Lower leg skin (tissue), 4 donors: ENCODE measurements at regions not wholly inside any gene's neighbourhood (a gene's known extent, or its start where the extent isn't known, plus 50 kb on each side); places are given as distances from the start of the nearest gene placed in this dataset.

ENCODE experiments used
- DNase-seq, 2 donors: peaks; one replicate each; pipeline ENCODE4 v3.0.0-alpha.2; 2019; ENCODE audit warnings: low spot score in 2 of 2
- H3K4me3 ChIP-seq: fragments of 200-600 bp; sonication (generic); 2 replicates; pipeline ENCODE4 v1.5.1; 2017; ENCODE audit warnings: mild to moderate bottlenecking, low read depth; ENCODE audit not compliant: poor library complexity, severe bottlenecking
- POLR2A ChIP-seq, 2 donors: fragments of 450-650 bp; IDR thresholded peaks; one replicate each; pipeline ENCODE4 v1.6.1; 2016 to 2017; ENCODE audit warnings: antibody characterized with exemption in 2 of 2, mild to moderate bottlenecking in 1 of 2, moderate library complexity in 1 of 2
- WGBS, 2 donors: methylation state at CpG; one replicate each; pipeline ENCODE4 v1.1.5; 2018; 5-methylcytosine and 5-hydroxymethylcytosine counted together
- intact Hi-C: fragments of 100-400 bp; cut with DNase I; formaldehyde crosslinking; loops from one replicate; pipeline ENCODE4 v1.15.0; 2023; ENCODE audit warnings: low total_unique reads
- TF ChIP-seq, protein P1 (sequence below), 3 donors: fragments of 450-650 bp; IDR thresholded peaks; one replicate each; pipeline ENCODE4 v1.5.1; 2016; ENCODE audit warnings: antibody characterized with exemption in 3 of 3, mild to moderate bottlenecking in 3 of 3, moderate library complexity in 2 of 3

DNA sequence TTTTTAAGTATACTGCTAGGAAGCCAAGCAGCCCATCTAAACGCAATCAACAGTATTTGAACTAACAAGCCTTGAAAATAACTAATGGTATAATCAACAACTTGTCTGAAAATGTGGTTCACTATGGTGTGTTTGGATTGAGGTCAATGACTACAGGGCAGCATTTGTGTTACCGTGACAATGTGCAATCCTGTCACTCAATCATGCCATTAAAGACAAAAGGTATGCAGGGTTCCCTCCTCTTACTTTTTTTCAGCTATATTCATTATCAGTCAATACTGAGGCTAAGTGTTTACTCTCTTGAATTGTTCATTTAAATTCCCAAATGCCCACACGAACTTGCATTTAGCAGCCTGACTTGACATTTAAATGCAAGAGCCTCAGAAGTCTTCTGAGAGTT, 1099.3 kb upstream of the EPHA6 start:
- intact Hi-C loops: no loop called here
- WGBS, 2 donors: 38 to 40% methylated on average over 3 of the region's 3 CpGs
- no peak overlapping the region for H3K4me3 ChIP-seq
- no peak for DNase-seq
- TF ChIP-seq, protein P1, sequence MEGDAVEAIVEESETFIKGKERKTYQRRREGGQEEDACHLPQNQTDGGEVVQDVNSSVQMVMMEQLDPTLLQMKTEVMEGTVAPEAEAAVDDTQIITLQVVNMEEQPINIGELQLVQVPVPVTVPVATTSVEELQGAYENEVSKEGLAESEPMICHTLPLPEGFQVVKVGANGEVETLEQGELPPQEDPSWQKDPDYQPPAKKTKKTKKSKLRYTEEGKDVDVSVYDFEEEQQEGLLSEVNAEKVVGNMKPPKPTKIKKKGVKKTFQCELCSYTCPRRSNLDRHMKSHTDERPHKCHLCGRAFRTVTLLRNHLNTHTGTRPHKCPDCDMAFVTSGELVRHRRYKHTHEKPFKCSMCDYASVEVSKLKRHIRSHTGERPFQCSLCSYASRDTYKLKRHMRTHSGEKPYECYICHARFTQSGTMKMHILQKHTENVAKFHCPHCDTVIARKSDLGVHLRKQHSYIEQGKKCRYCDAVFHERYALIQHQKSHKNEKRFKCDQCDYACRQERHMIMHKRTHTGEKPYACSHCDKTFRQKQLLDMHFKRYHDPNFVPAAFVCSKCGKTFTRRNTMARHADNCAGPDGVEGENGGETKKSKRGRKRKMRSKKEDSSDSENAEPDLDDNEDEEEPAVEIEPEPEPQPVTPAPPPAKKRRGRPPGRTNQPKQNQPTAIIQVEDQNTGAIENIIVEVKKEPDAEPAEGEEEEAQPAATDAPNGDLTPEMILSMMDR (IDR thresholded peaks at IDR 0.05): no peak
- TF ChIP-seq POLR2A (IDR thresholded peaks at IDR 0.05): no peak

DNA sequence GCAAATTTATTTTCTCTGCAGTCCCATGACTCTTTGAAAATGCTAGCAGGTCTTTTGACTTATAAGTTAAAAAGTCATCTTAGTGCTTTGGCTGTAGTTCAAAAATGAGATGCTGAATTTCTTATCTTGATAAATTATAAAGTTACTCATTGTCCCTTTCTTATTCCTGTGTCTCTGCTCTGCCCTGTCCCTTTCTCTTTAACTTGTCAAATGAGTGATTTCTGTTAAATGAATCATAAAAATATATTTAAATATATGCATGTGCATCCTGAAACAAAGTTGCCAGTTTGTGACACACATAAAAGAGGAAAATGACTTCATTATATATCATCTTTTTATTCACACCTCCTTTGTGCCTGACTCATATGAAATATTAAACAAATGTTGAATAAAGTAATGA, 1097.3 kb upstream of the EPHA6 start:
- no peak for DNase-seq
- no peak for TF ChIP-seq POLR2A (IDR thresholded peaks at IDR 0.05)
- TF ChIP-seq, protein P1 (IDR thresholded peaks at IDR 0.05): no peak
- intact Hi-C loops: no loop called here
- no peak overlapping the region for H3K4me3 ChIP-seq

DNA sequence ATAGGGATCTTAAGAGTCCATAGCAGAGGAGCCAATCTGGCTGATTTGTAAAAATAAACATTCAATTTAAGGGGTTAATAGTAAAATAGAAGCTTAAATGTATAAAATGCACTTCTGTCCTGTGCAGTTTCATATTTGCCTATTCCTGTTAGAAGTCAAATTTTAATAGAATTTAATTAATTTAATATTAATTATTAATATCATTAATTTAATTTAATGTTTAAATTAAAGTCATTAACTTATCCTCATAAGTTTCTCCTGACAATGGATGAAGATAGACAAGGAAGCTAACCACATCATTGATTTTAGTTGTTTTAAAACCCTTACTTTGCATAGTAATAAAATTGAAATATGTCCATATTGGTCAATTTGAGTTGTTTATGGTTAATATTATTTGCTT, 1096.2 kb upstream of the EPHA6 start:
- intact Hi-C loops: no loop called here
- DNase-seq: no peak
- H3K4me3 ChIP-seq: no peak overlapping the region
- TF ChIP-seq, protein P1 (IDR thresholded peaks at IDR 0.05): no peak
- TF ChIP-seq POLR2A (IDR thresholded peaks at IDR 0.05): no peak

DNA sequence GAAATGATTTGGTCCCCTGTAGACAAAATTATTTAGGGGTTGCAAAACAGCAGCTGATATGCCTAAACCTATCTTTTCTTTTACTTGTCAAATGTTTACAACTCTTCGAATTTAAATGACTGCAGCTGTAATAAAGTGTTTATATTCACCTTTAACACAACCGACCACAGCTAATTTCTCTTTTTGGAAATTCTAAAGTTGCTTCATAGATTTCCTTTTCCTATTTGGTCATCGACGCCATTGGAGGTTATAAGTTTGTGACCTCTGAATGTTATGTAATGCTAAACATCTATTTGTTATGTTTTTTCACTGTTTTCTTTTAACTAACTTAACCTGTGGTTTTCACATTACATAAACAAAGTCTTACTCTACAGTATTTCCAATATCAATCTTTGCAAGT, 1094.9 kb upstream of the EPHA6 start:
- no peak overlapping the region for H3K4me3 ChIP-seq
- no peak for TF ChIP-seq POLR2A (IDR thresholded peaks at IDR 0.05)
- TF ChIP-seq, protein P1 (IDR thresholded peaks at IDR 0.05): no peak
- intact Hi-C loops: no loop called here
- DNase-seq: no peak
- WGBS, 2 donors: 71 to 81% methylated on average over 4 of the region's 4 CpGs

DNA sequence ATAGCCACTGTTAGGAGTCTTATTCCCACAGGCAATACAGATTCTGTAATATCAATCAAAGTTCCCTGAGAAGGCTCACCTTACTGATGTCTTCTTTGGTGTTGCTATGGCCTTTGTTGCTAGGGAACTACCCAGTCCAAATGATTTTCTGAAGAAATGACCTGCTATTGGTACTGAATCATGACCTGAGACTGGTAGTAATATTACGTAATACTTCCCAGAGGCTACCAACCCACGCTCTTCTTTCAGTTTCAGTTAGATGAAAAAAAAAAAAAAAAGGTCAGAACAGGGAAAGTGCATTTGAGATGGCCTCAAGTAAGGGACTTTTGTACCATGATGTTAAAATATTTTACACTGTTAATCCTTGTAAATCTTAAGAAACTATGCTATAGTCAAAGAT, 1092.5 kb upstream of the EPHA6 start:
- no peak for DNase-seq
- WGBS, 2 donors: 42 to 53% methylated on average over 2 of the region's 2 CpGs
- no peak overlapping the region for H3K4me3 ChIP-seq
- TF ChIP-seq, protein P1 (IDR thresholded peaks at IDR 0.05): no peak
- no peak for TF ChIP-seq POLR2A (IDR thresholded peaks at IDR 0.05)
- intact Hi-C loops: no loop called here

DNA sequence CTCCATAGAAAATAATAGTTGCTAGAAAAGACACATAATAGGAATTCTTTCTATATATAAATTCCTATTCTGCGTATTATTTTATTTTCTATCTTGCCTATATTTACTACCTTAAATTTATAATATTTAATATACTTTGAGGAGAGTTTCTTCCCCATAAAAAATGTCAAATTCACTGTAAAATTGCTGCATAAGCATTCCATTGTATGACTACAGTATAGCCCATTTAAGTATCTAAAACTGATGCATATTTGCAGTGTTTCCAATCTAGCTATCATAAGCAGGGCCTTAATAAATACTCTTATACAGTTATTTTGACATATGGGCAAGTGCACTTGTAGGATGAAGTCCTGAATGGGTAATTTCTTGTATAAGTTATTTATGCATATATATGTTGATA, 1088.6 kb upstream of the EPHA6 start:
- WGBS, 2 donors: 89 to 90% methylated on average over 1 of the region's 1 CpG
- no peak overlapping the region for H3K4me3 ChIP-seq
- intact Hi-C loops: no loop called here
- TF ChIP-seq, protein P1 (IDR thresholded peaks at IDR 0.05): no peak
- TF ChIP-seq POLR2A (IDR thresholded peaks at IDR 0.05): no peak
- no peak for DNase-seq
